Bronchial epithelial cell (primary cell): ENCODE measurements at regions not wholly inside any gene's neighbourhood (a gene's known extent, or its start where the extent isn't known, plus 50 kb on each side); places are given as distances from the start of the nearest gene placed in this dataset.

Source experiments
- DNase-seq: peaks from one replicate; pipeline ENCODE4 v3.0.0-alpha.2; 2010; ENCODE audit warnings: low read depth
- FAIRE-seq: peaks from 2 replicates; lab custom pipeline; 2011; peaks lifted over from hg19 to GRCh38; lab: Jason Lieb, UNC
- H3K27me3 ChIP-seq: 2 replicates; pipeline ENCODE4 v1.5.1; 2011; ENCODE audit warnings: low read length; ENCODE audit not compliant: control insufficient read depth, insufficient read depth
- H3K36me3 ChIP-seq: 2 replicates; pipeline ENCODE4 v1.5.1; 2011; ENCODE audit warnings: low read length; ENCODE audit not compliant: control insufficient read depth, insufficient read depth
- H3K4me3 ChIP-seq: 2 replicates; pipeline ENCODE4 v1.5.1; 2011; ENCODE audit warnings: mild to moderate bottlenecking, low read depth, low read length, control low read depth
- CTCF ChIP-seq: IDR thresholded peaks from 2 replicates; pipeline ENCODE4 v1.5.1; 2011; ENCODE audit warnings: mild to moderate bottlenecking, moderate library complexity, low read length, control low read depth, inconsistent platforms; ENCODE audit not compliant: insufficient read depth, severe bottlenecking

GRCh38 chr3:106756901-106757300 lies 620.3 kb upstream of the CCDC54 start:
- no peaks in the 10 kb centered on the region for H3K36me3 ChIP-seq
- H3K4me3 ChIP-seq: no peak overlapping the region
- no peak for FAIRE-seq
- no peak for DNase-seq
- no peak for TF ChIP-seq CTCF
- H3K27me3 ChIP-seq: no peaks in the 10 kb centered on the region

GRCh38 chr3:106758459-106758858 lies 618.8 kb upstream of the CCDC54 start:
- FAIRE-seq: no peak
- Histone ChIP-seq H3K36me3 (no peaks in the 10 kb centered on the region), H3K27me3 (no peaks in the 10 kb centered on the region), H3K4me3 (no peak overlapping the region)
- no peak for DNase-seq
- TF ChIP-seq CTCF: no peak

- TF ChIP-seq CTCF: no peak
- Histone ChIP-seq H3K27me3 (no peaks in the 10 kb centered on the region), H3K4me3 (no peak overlapping the region), H3K36me3 (no peaks in the 10 kb centered on the region)
- DNase-seq: no peak
- FAIRE-seq: no peak
Observed at GRCh38 chr3:106759731-106760130, 617.5 kb upstream of the CCDC54 start.

GRCh38 chr3:106765342-106765741 lies 611.9 kb upstream of the CCDC54 start:
- Histone ChIP-seq H3K4me3 (no peak overlapping the region), H3K36me3 (no peaks in the 10 kb centered on the region), H3K27me3 (no peaks in the 10 kb centered on the region)
- peak; percentile 98 for DNase-seq
- peak; percentile 93 for FAIRE-seq
- TF ChIP-seq CTCF: no peak

GRCh38 chr3:106768941-106769480 lies 608.2 kb upstream of the CCDC54 start:
- DNase-seq: no peak
- FAIRE-seq: no peak

More at GRCh38 chr3:106768941-106769480, 608.2 kb upstream of the CCDC54 start:
- H3K27me3 ChIP-seq: no peaks in the 10 kb centered on the region
- TF ChIP-seq CTCF: no peak
- no peak overlapping the region for H3K4me3 ChIP-seq
- no peaks in the 10 kb centered on the region for H3K36me3 ChIP-seq
